ENCODE measurements at regions not wholly inside any gene's neighbourhood (a gene's known extent, or its start where the extent isn't known, plus 50 kb on each side); places are given as distances from the start of the nearest gene placed in this dataset.

DNA sequence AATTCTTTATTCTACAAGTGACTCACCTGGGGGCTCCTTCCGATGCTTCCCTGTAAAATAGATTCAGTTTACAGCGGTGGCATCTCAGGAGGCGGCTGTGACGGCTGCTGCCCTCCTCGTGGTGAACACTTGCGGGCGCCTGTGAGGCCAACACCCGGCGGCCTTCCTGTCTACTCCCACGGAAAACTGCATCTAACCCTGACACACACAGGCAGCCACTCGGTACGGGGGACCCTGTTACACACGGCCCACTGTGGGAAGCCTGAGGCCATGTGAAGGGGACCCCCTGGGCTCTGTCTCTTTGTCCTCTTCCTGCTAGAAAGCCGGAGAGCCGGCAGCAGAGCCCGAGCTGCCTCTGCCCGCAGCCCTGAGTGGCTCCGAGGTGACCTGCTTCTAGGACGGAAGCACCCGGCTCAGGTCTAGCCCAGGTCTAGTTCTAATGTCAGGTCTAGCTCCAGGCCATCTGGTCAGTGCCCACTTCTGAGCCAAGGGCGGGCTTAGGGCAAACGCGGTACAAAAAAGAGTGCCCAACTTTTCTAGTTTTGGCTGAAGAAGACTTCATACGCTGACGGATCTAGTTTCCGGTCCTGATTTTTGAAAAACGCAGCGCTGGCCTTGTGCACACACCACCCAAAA is 159.4 kb downstream of the ENGASE start:
- TF ChIP-seq, protein P1, sequence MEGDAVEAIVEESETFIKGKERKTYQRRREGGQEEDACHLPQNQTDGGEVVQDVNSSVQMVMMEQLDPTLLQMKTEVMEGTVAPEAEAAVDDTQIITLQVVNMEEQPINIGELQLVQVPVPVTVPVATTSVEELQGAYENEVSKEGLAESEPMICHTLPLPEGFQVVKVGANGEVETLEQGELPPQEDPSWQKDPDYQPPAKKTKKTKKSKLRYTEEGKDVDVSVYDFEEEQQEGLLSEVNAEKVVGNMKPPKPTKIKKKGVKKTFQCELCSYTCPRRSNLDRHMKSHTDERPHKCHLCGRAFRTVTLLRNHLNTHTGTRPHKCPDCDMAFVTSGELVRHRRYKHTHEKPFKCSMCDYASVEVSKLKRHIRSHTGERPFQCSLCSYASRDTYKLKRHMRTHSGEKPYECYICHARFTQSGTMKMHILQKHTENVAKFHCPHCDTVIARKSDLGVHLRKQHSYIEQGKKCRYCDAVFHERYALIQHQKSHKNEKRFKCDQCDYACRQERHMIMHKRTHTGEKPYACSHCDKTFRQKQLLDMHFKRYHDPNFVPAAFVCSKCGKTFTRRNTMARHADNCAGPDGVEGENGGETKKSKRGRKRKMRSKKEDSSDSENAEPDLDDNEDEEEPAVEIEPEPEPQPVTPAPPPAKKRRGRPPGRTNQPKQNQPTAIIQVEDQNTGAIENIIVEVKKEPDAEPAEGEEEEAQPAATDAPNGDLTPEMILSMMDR (conservative IDR thresholded peaks at IDR 0.05 in 1 of 2, IDR thresholded peaks at IDR 0.05 in 1 of 2; ENCODE audit: extremely low read depth in 1 of 2, insufficient read depth in 1 of 2, low read depth in 1 of 2, low read length in 2 of 2): no peak
- TF ChIP-seq EZH2 (IDR thresholded peaks at IDR 0.05; ENCODE audit: borderline replicate concordance, low read length): no peak

All from mammary epithelial cell (primary cell).